AG10803 (cell line): ENCODE measurements at regions not wholly inside any gene's neighbourhood (a gene's known extent, or its start where the extent isn't known, plus 50 kb on each side); places are given as distances from the start of the nearest gene placed in this dataset.
"Not testable (repeated sequence)": the region's sequence is repeated elsewhere in the genome, so short reads cannot be mapped to it uniquely, and the experiment has no call there.

Experiments
- DNase-seq: peaks from one replicate; pipeline ENCODE4 v3.0.0; 2010; ENCODE audit warnings: low read depth
- H3K4me3 ChIP-seq: 2 replicates; pipeline ENCODE4 v1.5.1; 2011; ENCODE audit warnings: mild to moderate bottlenecking, low read length, control low read depth
- TF ChIP-seq, protein P1 (sequence below): conservative IDR thresholded peaks from 2 replicates; pipeline ENCODE4 v1.5.1; 2011; ENCODE audit warnings: mild to moderate bottlenecking, low read length, control low read depth, inconsistent platforms

DNA sequence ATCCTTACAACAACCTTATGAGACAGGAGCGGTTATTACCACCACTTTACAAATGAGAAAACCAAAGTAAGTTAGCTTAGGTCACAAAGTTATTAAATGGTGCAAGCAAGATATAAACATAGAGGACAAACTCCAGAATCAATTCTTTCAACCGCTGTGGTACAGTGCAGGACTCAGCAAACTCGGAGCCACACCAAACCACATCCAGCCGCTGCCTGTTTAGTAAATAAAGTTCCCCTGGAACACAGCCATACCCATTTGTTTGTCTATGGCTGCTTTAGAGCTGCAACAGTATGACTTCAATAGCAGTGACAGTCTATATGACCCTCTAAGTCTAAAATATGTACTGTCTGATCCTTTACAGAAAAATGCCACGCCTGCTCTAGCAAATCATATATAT is 1567.2 kb upstream of the WWC1 start:
- TF ChIP-seq, protein P1, sequence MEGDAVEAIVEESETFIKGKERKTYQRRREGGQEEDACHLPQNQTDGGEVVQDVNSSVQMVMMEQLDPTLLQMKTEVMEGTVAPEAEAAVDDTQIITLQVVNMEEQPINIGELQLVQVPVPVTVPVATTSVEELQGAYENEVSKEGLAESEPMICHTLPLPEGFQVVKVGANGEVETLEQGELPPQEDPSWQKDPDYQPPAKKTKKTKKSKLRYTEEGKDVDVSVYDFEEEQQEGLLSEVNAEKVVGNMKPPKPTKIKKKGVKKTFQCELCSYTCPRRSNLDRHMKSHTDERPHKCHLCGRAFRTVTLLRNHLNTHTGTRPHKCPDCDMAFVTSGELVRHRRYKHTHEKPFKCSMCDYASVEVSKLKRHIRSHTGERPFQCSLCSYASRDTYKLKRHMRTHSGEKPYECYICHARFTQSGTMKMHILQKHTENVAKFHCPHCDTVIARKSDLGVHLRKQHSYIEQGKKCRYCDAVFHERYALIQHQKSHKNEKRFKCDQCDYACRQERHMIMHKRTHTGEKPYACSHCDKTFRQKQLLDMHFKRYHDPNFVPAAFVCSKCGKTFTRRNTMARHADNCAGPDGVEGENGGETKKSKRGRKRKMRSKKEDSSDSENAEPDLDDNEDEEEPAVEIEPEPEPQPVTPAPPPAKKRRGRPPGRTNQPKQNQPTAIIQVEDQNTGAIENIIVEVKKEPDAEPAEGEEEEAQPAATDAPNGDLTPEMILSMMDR: no peak
- no peak for DNase-seq

DNA sequence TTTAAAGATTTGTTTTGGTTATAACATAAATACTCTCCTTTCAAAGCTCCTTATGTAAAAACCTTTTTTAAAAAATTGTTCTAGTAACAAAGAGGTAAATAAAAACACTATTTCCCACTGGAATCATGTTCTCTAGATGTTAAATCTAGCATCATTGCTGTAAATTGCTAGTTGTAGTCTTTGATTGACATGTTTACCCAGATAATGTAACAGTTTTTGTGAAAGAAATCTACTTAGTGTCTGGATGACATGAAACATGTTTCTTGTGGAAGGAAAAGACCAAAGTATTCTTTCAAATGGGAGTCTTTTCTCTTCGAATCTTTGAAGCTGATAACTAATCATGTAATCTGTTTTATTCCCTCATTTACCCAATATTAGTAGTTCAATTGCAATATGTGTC is 1565.9 kb upstream of the WWC1 start:
- no peak overlapping the region for H3K4me3 ChIP-seq
- DNase-seq: no peak
- TF ChIP-seq, protein P1: no peak

More for the DNA sequence above, 1567.2 kb upstream of the WWC1 start:
- no peak overlapping the region for H3K4me3 ChIP-seq

DNA sequence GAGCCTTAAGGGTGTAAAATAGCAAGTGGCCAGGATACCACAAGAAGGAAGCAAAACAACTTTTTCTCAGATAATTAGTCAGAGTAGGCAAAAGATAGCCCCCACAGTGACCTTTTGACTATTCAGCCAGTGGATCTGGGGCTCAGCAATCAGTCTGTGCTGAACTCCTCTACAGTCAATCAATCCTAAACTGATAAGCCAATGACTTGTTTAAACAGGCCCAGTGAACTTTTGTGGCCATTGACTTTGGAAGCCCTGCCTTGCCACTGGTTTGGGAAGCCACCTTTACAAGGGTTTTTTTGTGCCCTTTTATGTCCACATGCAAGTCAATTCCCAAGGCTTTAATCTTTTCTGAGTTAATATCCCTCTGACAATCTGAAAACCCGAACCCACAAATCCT is 1565.0 kb upstream of the WWC1 start:
- no peak overlapping the region for H3K4me3 ChIP-seq
- TF ChIP-seq, protein P1: no peak
- no peak for DNase-seq

DNA sequence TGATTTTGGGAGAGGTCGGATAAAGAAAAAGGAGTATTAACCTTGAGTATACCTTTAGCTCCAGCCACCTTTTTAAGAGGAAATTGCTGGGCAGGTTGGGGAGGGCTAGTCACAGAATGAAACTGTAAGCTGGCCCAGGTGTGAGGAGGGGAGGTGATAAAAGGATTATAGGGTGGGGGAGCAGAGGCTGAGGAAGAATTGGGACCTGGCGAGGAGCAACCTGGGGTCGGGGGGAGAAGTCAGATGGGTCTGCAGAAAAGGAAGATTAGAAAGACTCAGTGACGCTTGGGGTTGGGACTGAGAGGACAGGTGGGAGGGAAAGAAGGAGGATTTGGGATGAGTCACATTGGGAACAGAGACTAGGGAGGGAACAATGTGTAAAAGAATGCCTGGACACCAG is 1548.5 kb upstream of the WWC1 start:
- H3K4me3 ChIP-seq, DNase-seq: not testable (repeated sequence)

DNA sequence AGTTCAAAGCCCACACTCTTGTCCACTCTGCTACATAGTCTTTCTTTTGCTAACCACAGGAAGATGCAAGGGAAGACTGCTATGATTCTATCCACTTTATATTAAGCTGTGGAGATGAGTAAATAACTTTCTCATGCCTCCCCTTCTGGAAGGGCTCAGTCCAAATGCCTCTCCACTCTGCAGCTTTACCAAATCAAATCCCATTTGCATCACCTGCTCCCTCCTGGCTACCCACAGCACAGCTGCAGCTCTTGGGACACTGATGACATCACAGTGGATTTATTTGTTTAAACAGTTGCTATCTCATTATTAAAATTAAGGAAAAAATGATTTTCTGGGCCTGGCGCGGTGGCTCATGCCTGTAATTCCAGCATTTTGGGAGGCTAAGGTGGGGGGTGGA is 1544.9 kb upstream of the WWC1 start:
- TF ChIP-seq, protein P1: no peak
- no peak for DNase-seq
- H3K4me3 ChIP-seq: no peak overlapping the region

DNA sequence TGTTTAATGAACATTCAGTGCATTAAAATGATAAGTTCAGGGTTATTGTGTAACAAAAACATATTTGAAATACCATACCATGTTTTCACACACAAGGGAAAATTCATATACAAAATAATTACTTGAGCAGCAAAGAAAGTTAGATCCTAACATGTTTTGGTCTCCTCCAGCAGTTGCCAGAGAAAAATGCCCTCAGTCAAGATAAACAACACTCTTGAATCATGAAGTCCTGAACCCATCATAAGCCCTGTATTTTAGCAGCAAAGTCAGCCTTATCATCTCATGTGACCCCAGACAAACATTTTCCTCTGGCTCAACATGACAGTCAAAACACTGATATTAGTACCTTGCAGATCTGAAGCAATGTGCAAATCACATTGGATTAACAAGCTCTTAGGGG is 1541.1 kb upstream of the WWC1 start:
- TF ChIP-seq, protein P1: no peak
- no peak for DNase-seq
- no peak overlapping the region for H3K4me3 ChIP-seq

DNA sequence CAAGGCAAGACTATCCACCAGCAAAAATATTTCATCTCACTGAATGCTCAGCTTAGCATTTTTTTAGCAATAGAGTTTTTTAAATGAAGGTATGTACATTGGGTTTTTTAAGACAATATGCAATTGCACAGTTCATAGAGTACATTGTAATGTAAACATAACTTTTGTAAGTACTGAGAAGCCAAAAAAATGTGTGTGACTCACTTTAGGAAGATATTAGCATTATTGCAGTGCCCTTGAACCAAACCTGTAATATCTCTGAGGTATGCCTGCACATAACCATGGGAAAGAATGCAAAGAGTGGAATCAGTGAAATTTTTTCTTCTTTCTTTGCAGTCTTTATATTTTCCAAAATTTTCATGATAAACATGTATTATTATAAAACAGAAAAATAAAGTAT is 1533.3 kb upstream of the WWC1 start:
- H3K4me3 ChIP-seq: no peak overlapping the region
- TF ChIP-seq, protein P1: no peak
- DNase-seq: no peak

DNA sequence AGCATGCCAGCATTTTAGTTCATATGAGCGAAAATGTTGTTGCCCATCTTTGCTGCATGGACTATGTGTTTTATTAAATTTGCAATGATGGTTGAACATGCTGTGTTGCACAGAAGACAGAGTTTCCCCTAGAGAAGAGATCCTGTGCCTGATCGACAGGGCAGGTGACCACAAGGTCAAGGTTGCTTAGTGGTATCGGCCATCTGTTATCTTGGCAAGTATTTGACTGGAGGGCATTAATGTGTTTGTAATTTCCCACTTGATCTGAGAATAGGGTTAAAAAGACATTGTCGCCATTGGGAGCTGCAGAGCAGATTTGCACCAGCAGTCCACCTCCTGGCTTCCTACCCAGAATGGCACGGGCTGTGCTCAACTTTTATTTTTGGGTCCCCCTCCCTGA is 1523.6 kb upstream of the WWC1 start:
- TF ChIP-seq, protein P1: no peak
- H3K4me3 ChIP-seq: no peak overlapping the region
- no peak for DNase-seq
